IPS-15b (cell line): ENCODE measurements at regions not wholly inside any gene's neighbourhood (a gene's known extent, or its start where the extent isn't known, plus 50 kb on each side); places are given as distances from the start of the nearest gene placed in this dataset.

Experiments used
- H3K27me3 ChIP-seq: one replicate; pipeline ENCODE4 v1.6.1; 2013; ENCODE audit warnings: low read length; ENCODE audit not compliant: control insufficient read depth, insufficient read depth
- H3K36me3 ChIP-seq: one replicate; pipeline ENCODE4 v1.6.1; 2013; ENCODE audit warnings: low read length; ENCODE audit not compliant: control insufficient read depth, insufficient read depth
- H3K4me1 ChIP-seq: one replicate; pipeline ENCODE4 v1.6.1; 2013; ENCODE audit warnings: mild to moderate bottlenecking, low read length; ENCODE audit not compliant: control insufficient read depth, insufficient read depth
- H3K4me3 ChIP-seq: one replicate; pipeline ENCODE4 v1.5.1; 2013; ENCODE audit warnings: low read depth, low read length
- H3K9ac ChIP-seq: one replicate; pipeline ENCODE4 v1.6.1; 2013; ENCODE audit warnings: low read depth, mild to moderate bottlenecking, low read length
- H3K9me3 ChIP-seq: one replicate; pipeline ENCODE4 v1.6.1; 2013; ENCODE audit warnings: mild to moderate bottlenecking, low read length; ENCODE audit not compliant: control insufficient read depth, insufficient read depth

GRCh38 chr15:85972805-85973540, 106.7 kb upstream of the AGBL1 start:
- Histone ChIP-seq H3K9me3 (no peaks in the 10 kb centered on the region), H3K27me3 (no peaks in the 10 kb centered on the region), H3K4me1 (no peaks in the 10 kb centered on the region), H3K9ac (no peak overlapping the region), H3K4me3 (no peak overlapping the region), H3K36me3 (no peaks in the 10 kb centered on the region)

- Histone ChIP-seq H3K9me3 (no peaks in the 10 kb centered on the region), H3K9ac (no peak overlapping the region), H3K27me3 (no peaks in the 10 kb centered on the region), H3K36me3 (no peaks in the 10 kb centered on the region), H3K4me3 (no peak overlapping the region), H3K4me1 (no peaks in the 10 kb centered on the region)
Measured at GRCh38 chr15:85973584-85974347, 105.9 kb upstream of the AGBL1 start.

- Histone ChIP-seq H3K36me3 (no peaks in the 10 kb centered on the region), H3K4me1 (no peaks in the 10 kb centered on the region), H3K9me3 (no peaks in the 10 kb centered on the region), H3K27me3 (no peaks in the 10 kb centered on the region), H3K4me3 (no peak overlapping the region), H3K9ac (no peak overlapping the region)
Measured at GRCh38 chr15:85974348-85974705, 105.3 kb upstream of the AGBL1 start.

GRCh38 chr15:85974742-85975141, 104.9 kb upstream of the AGBL1 start:
- H3K9me3 ChIP-seq, result no peaks in the 10 kb centered on the region
- no peaks in the 10 kb centered on the region for H3K4me1 ChIP-seq
- no peak overlapping the region for H3K9ac ChIP-seq
- no peaks in the 10 kb centered on the region for H3K27me3 ChIP-seq
- no peaks in the 10 kb centered on the region for H3K36me3 ChIP-seq
- no peak overlapping the region for H3K4me3 ChIP-seq

- Histone ChIP-seq H3K9ac (no peak overlapping the region), H3K27me3 (no peaks in the 10 kb centered on the region), H3K36me3 (no peaks in the 10 kb centered on the region), H3K4me3 (no peak overlapping the region), H3K4me1 (no peaks in the 10 kb centered on the region), H3K9me3 (no peaks in the 10 kb centered on the region)
Measured at GRCh38 chr15:85976102-85976501, 103.6 kb upstream of the AGBL1 start.

GRCh38 chr15:85976986-85977385, 102.7 kb upstream of the AGBL1 start:
- H3K9ac ChIP-seq, result no peak overlapping the region

GRCh38 chr15:85977586-85977985, 102.1 kb upstream of the AGBL1 start:
- Histone ChIP-seq H3K36me3 (no peaks in the 10 kb centered on the region), H3K4me3 (no peak overlapping the region), H3K9ac (no peak overlapping the region), H3K9me3 (no peaks in the 10 kb centered on the region), H3K4me1 (no peaks in the 10 kb centered on the region), H3K27me3 (no peaks in the 10 kb centered on the region)

More at GRCh38 chr15:85976986-85977385, 102.7 kb upstream of the AGBL1 start:
- H3K27me3 ChIP-seq, result no peaks in the 10 kb centered on the region
- H3K36me3 ChIP-seq, result no peaks in the 10 kb centered on the region
- no peak overlapping the region for H3K4me3 ChIP-seq
- H3K4me1 ChIP-seq, result no peaks in the 10 kb centered on the region
- no peaks in the 10 kb centered on the region for H3K9me3 ChIP-seq

- Histone ChIP-seq H3K9me3 (no peaks in the 10 kb centered on the region), H3K4me3 (no peak overlapping the region), H3K4me1 (no peaks in the 10 kb centered on the region), H3K9ac (no peak overlapping the region), H3K36me3 (no peaks in the 10 kb centered on the region), H3K27me3 (no peaks in the 10 kb centered on the region)
Measured at GRCh38 chr15:85979929-85980328, 99.7 kb upstream of the AGBL1 start.

GRCh38 chr15:85980946-85981345, 98.7 kb upstream of the AGBL1 start:
- Histone ChIP-seq H3K9ac (no peak overlapping the region), H3K4me1 (no peaks in the 10 kb centered on the region), H3K27me3 (no peaks in the 10 kb centered on the region), H3K9me3 (no peaks in the 10 kb centered on the region), H3K36me3 (no peaks in the 10 kb centered on the region), H3K4me3 (no peak overlapping the region)

GRCh38 chr15:85984241-85984640, 95.4 kb upstream of the AGBL1 start:
- Histone ChIP-seq H3K9ac (no peak overlapping the region), H3K4me1 (no peaks in the 10 kb centered on the region), H3K36me3 (no peaks in the 10 kb centered on the region), H3K4me3 (no peak overlapping the region), H3K9me3 (no peaks in the 10 kb centered on the region), H3K27me3 (no peaks in the 10 kb centered on the region)

- Histone ChIP-seq H3K27me3 (no peaks in the 10 kb centered on the region), H3K4me1 (no peaks in the 10 kb centered on the region), H3K9me3 (no peaks in the 10 kb centered on the region), H3K4me3 (no peak overlapping the region), H3K9ac (no peak overlapping the region), H3K36me3 (no peaks in the 10 kb centered on the region)
Measured at GRCh38 chr15:85986116-85986515, 93.6 kb upstream of the AGBL1 start.

- Histone ChIP-seq H3K27me3 (no peaks in the 10 kb centered on the region), H3K4me3 (no peak overlapping the region), H3K9ac (no peak overlapping the region), H3K36me3 (no peaks in the 10 kb centered on the region), H3K4me1 (no peaks in the 10 kb centered on the region), H3K9me3 (no peaks in the 10 kb centered on the region)
Measured at GRCh38 chr15:85986741-85987140, 92.9 kb upstream of the AGBL1 start.
